K562 (cell line): ENCODE measurements at regions not wholly inside any gene's neighbourhood (a gene's known extent, or its start where the extent isn't known, plus 50 kb on each side); places are given as distances from the start of the nearest gene placed in this dataset.
A peak's percentile ranks its signal among the peaks of the same experiment; 100 is the strongest.

Experiments used
- CEBPB ChIP-seq: fragments of 450-650 bp; IDR thresholded peaks from 2 replicates; pipeline ENCODE4 v1.6.1; 2016; ENCODE audit warnings: missing genetic modification characterization, missing compliant biosample characterization
- CREB5 ChIP-seq: fragments of 250-450 bp; sonication (Bioruptor Pico); IDR thresholded peaks from 2 replicates; pipeline ENCODE4 v1.5.0; 2020; ENCODE audit warnings: mild to moderate bottlenecking
- CSDE1 ChIP-seq, 2 experiments: fragments of 450-650 bp; IDR thresholded peaks; 2 replicates each; pipeline ENCODE4 v1.6.1; 2016; ENCODE audit warnings: mild to moderate bottlenecking in 1 of 2
- CUX1 ChIP-seq: fragments of 200-800 bp; sonication (Bioruptor generic); IDR thresholded peaks from 2 replicates; pipeline ENCODE4 v1.6.1; 2016; ENCODE audit warnings: missing genetic modification characterization, missing compliant biosample characterization
- ELF1 ChIP-seq: fragments of 200-800 bp; sonication (Bioruptor generic); IDR thresholded peaks from 2 replicates; pipeline ENCODE4 v1.6.1; 2016; ENCODE audit warnings: missing genetic modification characterization, missing compliant biosample characterization
- EP300 ChIP-seq: IDR thresholded peaks from 2 replicates; pipeline ENCODE4 v1.6.1; 2012; ENCODE audit warnings: low read length, improper control_type of control experiment
- ZNF436 ChIP-seq: fragments of 250-450, 450-650 bp; sonication (Bioruptor Pico); formaldehyde crosslinking; IDR thresholded peaks from 2 replicates; pipeline ENCODE4 v1.7.0; 2020; ENCODE audit warnings: mild to moderate bottlenecking
- TF ChIP-seq, protein P1 (sequence below): fragments of 450-650 bp; IDR thresholded peaks from one replicate; pipeline ENCODE4 v1.6.1; 2018; ENCODE audit warnings: mild to moderate bottlenecking, moderate library complexity; ENCODE audit not compliant: partially characterized antibody
- TF ChIP-seq, protein P2 (sequence below): fragments of 450-650 bp; IDR thresholded peaks from 2 replicates; pipeline ENCODE4 v1.6.1; 2016; ENCODE audit warnings: missing biosample characterization, missing genetic modification characterization

GRCh38 chr5:104800440-104801048, 1238.0 kb upstream of the NUDT12 start (continued):
- TF ChIP-seq CUX1 (CRISPR knock-in tag) (no peak), ZNF436 (CRISPR knock-in tag) (no peak), EP300 (no peak), ELF1 (tag) (no peak), CSDE1 (IDR thresholded peaks at IDR 0.05) (no peak), CEBPB (peak; percentile 84), CREB5 (no peak)
- TF ChIP-seq, protein P1, sequence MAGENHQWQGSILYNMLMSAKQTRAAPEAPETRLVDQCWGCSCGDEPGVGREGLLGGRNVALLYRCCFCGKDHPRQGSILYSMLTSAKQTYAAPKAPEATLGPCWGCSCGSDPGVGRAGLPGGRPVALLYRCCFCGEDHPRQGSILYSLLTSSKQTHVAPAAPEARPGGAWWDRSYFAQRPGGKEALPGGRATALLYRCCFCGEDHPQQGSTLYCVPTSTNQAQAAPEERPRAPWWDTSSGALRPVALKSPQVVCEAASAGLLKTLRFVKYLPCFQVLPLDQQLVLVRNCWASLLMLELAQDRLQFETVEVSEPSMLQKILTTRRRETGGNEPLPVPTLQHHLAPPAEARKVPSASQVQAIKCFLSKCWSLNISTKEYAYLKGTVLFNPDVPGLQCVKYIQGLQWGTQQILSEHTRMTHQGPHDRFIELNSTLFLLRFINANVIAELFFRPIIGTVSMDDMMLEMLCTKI: no peak
- TF ChIP-seq, protein P2, sequence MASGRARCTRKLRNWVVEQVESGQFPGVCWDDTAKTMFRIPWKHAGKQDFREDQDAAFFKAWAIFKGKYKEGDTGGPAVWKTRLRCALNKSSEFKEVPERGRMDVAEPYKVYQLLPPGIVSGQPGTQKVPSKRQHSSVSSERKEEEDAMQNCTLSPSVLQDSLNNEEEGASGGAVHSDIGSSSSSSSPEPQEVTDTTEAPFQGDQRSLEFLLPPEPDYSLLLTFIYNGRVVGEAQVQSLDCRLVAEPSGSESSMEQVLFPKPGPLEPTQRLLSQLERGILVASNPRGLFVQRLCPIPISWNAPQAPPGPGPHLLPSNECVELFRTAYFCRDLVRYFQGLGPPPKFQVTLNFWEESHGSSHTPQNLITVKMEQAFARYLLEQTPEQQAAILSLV: peak; percentile 64
- TF ChIP-seq, all 486 proteins: peak for 4
